AG04450 (cell line): ENCODE measurements at regions not wholly inside any gene's neighbourhood (a gene's known extent, or its start where the extent isn't known, plus 50 kb on each side); places are given as distances from the start of the nearest gene placed in this dataset.
A peak's percentile ranks its signal among the peaks of the same experiment; 100 is the strongest.

Experiments
- CTCF ChIA-PET: fragments of 300-600, 350-600 bp; formaldehyde crosslinking; extraction: SDS; loops from one replicate; lab custom pipeline; 2022; ENCODE audit warnings: antibody characterized with exemption, inconsistent platforms; lab: Charles Lee
- POLR2A ChIA-PET: fragments of 350-600 bp; formaldehyde crosslinking; extraction: SDS; loops from one replicate; lab custom pipeline; 2021; ENCODE audit warnings: antibody characterized with exemption, inconsistent platforms; lab: Yijun Ruan, JAX
- DNase-seq: peaks from one replicate; pipeline ENCODE4 v3.0.0-alpha.2; 2011; ENCODE audit warnings: low read depth, low spot score
- H3K27ac ChIP-seq: one replicate; pipeline ENCODE4 v1.5.1; 2012; ENCODE audit warnings: low read depth, low read length, control low read depth
- H3K27me3 ChIP-seq: one replicate; pipeline ENCODE4 v1.6.0; 2012; ENCODE audit warnings: low read length; ENCODE audit not compliant: control insufficient read depth, insufficient read depth
- H3K4me3 ChIP-seq: 2 replicates; pipeline ENCODE4 v1.5.1; 2011; ENCODE audit warnings: mild to moderate bottlenecking, low read depth, low read length, control low read depth
- H3K9me3 ChIP-seq: 2 replicates; pipeline ENCODE4 v1.5.1; 2012; ENCODE audit warnings: low read length; ENCODE audit not compliant: control insufficient read depth, insufficient read depth
- TF ChIP-seq, protein P1 (sequence below): IDR thresholded peaks from 2 replicates; pipeline ENCODE4 v1.5.1; 2011; ENCODE audit warnings: low read depth, low read length, control low read depth, inconsistent platforms

DNA sequence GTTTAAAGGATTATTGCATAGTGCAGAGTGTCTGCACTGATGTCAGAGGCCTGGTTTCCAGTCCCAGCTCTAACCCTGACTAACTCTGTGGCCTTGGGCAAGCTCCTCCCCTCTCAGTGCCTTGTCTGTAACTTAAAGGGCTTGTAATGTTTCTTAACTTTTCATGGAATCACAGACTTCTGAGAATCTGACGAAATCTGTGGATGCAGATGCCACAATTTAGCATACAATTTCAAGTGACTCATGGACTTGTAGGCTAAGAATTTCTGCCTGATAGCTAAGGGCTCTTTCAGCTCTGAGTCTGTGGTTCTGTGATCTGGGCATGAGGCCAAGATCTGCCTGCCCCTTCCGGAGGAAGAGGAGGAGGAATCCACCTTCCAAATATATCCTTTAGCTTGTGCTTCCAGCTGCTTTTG lies 236.9 kb downstream of the AR start:
- H3K27ac ChIP-seq, result peak overlapping the region; percentile 91
- ChIA-PET POLR2A (no interaction called here), CTCF (interaction anchor here (0.6 to 1.5 kb wide), 4 partner anchors 25 to 237 kb away, joined by 3 to 5 read pairs (median 4); partner anchors contain the start of gene AR)
- no peaks in the 10 kb centered on the region for H3K9me3 ChIP-seq
- peak; percentile 88 for DNase-seq
- TF ChIP-seq, protein P1, sequence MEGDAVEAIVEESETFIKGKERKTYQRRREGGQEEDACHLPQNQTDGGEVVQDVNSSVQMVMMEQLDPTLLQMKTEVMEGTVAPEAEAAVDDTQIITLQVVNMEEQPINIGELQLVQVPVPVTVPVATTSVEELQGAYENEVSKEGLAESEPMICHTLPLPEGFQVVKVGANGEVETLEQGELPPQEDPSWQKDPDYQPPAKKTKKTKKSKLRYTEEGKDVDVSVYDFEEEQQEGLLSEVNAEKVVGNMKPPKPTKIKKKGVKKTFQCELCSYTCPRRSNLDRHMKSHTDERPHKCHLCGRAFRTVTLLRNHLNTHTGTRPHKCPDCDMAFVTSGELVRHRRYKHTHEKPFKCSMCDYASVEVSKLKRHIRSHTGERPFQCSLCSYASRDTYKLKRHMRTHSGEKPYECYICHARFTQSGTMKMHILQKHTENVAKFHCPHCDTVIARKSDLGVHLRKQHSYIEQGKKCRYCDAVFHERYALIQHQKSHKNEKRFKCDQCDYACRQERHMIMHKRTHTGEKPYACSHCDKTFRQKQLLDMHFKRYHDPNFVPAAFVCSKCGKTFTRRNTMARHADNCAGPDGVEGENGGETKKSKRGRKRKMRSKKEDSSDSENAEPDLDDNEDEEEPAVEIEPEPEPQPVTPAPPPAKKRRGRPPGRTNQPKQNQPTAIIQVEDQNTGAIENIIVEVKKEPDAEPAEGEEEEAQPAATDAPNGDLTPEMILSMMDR, result no peak
- no peak overlapping the region for H3K4me3 ChIP-seq
- no peaks in the 10 kb centered on the region for H3K27me3 ChIP-seq

DNA sequence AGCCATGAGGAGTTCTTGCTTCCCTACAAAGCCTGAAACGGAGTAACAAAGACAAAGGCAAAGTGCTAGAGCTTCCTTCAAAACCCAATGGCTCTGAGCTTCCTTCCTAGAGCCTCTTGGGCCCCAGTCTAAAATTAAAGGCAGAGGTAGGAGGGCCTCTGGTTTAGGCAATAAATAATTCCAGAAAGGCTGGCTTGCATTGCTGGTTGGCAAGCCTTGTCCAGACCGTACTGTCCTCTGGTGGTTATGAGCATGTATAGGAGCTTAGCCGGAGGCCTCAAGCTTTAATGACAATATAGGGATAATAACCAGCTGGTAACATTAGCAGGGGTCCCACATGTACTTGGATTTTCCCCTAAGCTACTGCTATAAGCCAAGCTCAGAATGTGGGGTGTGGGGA lies 237.3 kb downstream of the AR start:
- CTCF ChIA-PET, result interaction anchor here (0.6 to 1.5 kb wide), 4 partner anchors 24 to 237 kb away, joined by 3 to 5 read pairs (median 4); partner anchors contain the start of gene AR
- TF ChIP-seq, protein P1, result peak; percentile 54
- POLR2A ChIA-PET, result no interaction called here
- no peaks in the 10 kb centered on the region for H3K9me3 ChIP-seq
- no peak overlapping the region for H3K4me3 ChIP-seq
- H3K27me3 ChIP-seq, result no peaks in the 10 kb centered on the region
- H3K27ac ChIP-seq, result peak overlapping the region; percentile 80
- DNase-seq, result no peak

DNA sequence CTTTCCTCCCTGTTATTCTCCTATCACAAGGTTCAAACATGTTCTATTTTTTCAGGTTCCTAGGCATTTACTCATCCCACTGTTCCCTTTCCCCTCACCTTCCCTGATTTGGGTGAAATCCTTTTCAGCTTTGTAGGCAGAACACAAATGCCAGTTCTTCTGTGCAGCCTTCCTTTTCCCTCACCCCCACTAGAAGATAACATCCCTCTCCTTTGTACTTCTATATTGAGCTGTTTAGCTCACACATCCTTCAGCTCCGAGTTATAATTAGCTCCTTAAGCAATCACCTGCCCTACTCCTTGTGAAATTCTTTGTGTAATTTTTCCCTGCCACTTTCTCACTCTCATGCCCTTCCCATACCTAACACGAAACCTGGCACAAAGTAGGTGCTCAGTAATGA lies 240.9 kb downstream of the AR start:
- CTCF ChIA-PET, result no interaction called here
- Histone ChIP-seq H3K4me3 (no peak overlapping the region), H3K9me3 (no peaks in the 10 kb centered on the region), H3K27me3 (no peaks in the 10 kb centered on the region), H3K27ac (no peak overlapping the region)
- TF ChIP-seq, protein P1, result no peak
- no peak for DNase-seq
- POLR2A ChIA-PET, result no interaction called here

DNA sequence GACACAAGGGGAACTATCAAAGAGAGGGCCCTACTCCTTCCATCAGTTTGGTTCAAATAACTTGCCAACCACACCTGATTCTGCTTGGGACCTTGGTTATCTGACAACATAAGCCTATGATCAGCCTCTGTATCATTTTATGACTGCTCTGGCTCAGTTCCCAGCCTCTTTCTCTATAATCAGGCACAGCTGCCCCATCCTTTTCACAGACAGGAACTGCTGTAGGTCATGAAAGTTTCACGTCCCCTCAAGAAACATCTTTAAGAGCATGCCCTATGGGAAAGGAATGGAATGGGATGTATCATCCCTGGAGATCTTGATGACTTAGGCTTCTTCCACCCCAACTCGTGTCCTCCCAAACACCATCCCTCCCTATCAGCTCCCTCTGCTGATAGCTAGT lies 243.4 kb downstream of the AR start:
- ChIA-PET POLR2A (no interaction called here), CTCF (no interaction called here)
- no peak overlapping the region for H3K27ac ChIP-seq
- no peak overlapping the region for H3K4me3 ChIP-seq
- TF ChIP-seq, protein P1, result no peak
- no peak for DNase-seq
- no peaks in the 10 kb centered on the region for H3K27me3 ChIP-seq
- no peaks in the 10 kb centered on the region for H3K9me3 ChIP-seq

DNA sequence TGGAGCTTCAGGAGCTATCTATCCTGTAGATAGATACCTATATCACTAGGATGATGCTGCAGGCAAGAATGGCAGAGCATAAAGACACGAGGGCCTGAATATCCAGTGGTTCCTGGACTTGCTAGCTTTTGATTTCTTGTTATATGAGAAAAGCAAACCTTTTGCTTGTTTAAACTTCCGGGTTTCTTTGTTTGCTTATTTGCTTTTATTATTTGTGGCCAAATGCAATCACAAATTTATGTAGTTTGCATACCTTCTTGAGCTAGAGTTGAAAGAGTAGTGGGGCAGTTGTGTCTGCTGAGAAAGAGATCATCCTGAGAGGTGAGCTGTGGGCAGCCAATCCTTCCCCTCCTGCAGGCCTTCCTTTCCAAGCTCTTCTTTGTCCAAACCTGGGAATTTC lies 245.7 kb downstream of the AR start:
- no peaks in the 10 kb centered on the region for H3K27me3 ChIP-seq
- no peak for DNase-seq
- TF ChIP-seq, protein P1, result no peak
- no peaks in the 10 kb centered on the region for H3K9me3 ChIP-seq
- no peak overlapping the region for H3K27ac ChIP-seq
- H3K4me3 ChIP-seq, result no peak overlapping the region
- POLR2A ChIA-PET, result no interaction called here
- CTCF ChIA-PET, result no interaction called here
